ENCODE measurements at regions not wholly inside any gene's neighbourhood (a gene's known extent, or its start where the extent isn't known, plus 50 kb on each side); places are given as distances from the start of the nearest gene placed in this dataset.
"Not testable (repeated sequence)": the region's sequence is repeated elsewhere in the genome, so short reads cannot be mapped to it uniquely, and the experiment has no call there.

DNA sequence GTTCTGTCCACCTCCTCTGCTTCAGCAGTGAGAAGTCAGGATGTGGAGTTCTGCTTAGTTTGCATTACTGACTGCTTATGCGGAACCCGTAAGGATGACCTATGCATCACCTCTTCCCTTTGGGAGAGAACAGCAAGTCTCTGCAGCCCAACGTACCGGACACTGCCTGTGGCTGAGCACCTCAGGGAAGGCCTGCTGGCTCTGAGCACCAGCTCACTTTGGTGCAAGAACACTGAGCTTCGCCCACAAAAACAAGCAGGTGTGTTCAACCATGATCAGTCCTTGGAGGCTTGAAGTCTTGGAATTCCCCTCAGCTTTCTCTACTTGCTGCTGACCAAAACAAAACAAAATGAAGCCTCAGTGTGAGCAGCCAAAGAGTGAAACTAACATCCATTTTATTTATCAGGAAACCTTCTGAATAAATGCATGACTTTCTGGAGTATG lies 52.7 kb upstream of the NCK2 start:
- DNase-seq = no peak

DNA sequence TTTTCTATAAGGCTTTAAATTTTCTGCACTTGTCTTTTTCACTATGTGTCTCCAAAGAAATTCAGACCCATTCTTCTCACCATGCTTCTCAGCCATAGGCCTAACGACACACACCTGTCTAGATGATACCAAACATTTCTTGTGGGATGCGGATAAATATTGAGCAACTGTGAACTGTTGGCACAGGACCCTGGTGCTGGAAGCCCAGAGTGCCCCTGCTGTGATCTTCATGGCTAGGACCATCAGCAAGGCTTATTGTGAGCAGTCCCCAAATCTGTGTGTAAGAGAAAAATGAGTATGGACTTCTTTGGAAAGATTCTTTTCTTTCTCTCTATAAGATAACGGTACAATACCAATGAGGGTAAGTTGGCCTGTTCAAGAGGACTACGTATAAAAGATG lies 54.1 kb upstream of the NCK2 start:
- DNase-seq = no peak

DNA sequence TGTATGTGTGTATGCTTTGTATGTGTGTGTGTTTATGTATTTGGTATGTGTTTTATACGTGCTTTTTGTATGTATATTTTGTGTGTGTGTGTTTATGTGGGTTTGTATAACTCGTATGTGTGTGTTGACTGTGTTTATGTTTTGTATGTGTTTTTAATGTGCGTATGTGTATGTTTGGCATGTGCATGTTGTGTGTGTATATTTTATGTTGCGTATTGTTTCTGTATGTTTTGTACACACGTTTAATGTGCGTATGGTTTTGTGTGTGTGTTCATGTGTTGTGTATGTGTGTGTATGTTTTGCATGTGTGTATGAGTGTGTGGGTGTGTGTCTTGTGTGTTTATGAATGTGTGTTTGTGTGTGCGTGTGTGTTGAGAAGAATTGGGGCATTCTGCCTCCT lies 55.2 kb upstream of the NCK2 start:
- no peak for DNase-seq

DNA sequence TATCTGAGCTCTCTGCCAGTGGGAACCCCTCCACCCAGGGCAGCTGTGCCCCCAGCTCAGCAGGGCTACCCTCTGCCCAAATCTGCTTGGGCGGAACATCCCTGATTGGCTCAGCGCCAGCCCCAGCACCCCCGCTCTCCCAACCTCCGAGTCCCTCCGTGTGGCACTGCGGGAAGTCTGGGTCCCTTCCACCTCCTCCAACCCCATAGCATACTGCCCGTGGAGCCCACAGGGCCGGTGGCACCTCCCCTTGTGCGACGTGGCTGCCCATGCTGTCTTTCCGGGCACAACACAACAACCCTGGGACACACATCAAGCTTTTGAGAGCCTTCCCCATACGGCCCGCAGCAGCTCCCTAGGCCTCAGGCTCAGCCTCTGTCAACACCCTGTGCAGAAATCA lies 55.8 kb upstream of the NCK2 start:
- no peak for DNase-seq

DNA sequence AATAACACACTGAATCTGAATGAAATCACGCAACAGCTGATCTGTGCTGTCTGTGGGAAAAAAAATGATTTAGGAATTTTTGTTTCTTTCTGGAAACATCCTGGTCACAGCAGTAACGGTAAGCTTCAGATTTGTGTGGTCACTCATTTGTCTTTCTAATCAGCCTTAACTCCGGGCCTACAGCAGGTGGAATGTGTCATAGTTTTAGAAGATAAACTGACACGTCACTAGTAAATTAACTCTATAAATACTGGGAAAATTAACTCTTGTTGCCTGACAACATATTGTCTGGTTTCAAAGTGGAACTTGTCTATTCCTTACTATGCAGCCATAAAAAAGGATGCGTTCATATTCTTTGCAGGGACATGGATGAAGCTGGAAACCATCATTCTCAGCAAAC lies 58.1 kb upstream of the NCK2 start:
- no peak for DNase-seq

DNA sequence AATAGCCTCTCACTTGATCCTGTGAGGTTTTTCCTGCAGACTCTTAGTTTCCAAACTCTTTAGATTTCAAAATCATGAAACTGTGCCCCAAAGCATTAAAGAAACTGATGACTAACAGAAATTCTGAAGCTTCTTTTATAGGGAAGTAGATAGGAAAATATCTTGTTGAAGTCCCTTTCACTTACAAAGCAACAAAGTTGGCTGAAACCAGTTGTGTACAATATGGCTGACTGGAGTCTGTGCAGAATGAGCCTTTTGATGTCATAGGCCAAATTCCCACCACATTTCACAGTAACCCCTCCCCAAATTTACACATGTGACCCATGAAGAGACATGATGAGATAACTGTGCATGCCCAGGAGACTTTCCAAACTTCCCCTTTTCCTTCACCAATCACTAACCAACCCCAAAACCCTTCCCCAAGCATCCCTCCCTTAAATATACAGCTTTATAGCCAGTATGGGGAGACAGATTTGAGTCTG lies 61.7 kb upstream of the NCK2 start:
- no peak for DNase-seq

DNA sequence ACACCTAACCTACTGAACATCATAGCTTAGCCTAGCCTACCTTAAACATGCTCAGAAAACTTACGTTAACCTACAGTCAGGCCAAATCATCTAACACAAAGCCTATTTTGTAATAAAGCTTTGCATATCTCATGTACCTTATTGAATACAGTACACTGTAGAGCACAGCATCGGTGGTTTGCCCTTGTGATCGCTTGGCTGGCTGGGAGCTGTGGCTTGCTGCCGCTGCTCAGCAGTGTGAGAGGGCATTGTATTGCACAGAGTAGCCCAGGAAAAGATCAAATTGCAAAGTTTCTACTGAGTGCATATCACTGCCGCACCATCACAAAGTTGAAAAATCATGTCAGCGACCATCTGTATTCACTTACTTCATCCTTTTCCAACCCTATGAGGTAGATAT lies 62.3 kb upstream of the NCK2 start:
- DNase-seq = no peak

DNA sequence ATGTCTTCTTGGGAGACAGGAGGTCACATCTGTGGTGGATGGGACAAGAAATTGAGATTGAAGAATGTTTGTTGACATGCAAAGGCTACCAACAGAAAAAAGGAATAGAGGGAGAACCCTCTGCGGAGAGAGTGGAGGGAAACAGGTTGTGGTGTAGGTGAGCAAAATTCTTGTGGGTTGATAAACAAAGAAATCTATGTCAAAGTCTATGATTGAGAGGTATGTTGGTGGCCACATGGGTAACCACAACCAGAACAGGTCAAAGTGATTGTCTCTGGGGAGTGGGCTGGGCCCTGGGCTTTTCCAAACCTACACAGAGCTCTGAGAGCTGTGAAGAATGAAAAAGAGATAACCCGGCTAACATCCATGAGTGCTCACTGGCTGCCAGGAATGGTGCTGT lies 62.8 kb upstream of the NCK2 start:
- no peak for DNase-seq

DNA sequence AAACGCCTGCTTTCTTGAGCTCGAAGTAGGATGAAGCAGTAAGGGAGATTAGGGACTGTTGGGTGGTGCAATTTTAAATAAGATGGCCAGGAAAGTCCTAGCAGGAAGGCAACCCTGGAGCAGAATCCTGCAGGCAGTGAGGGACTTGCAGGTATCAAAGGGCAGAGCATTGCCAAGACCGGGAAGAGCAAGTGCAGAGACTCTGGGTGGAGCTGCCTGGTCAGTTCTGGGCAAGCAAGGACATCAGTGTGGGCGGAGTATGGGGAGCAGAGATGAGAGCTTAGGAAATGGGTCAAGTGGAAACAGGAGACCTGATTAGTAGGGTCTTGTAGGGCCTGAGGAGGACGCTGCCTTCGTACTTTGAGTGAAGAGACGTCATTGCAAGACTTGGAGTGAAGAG lies 64.4 kb upstream of the NCK2 start:
- no peak for DNase-seq

DNA sequence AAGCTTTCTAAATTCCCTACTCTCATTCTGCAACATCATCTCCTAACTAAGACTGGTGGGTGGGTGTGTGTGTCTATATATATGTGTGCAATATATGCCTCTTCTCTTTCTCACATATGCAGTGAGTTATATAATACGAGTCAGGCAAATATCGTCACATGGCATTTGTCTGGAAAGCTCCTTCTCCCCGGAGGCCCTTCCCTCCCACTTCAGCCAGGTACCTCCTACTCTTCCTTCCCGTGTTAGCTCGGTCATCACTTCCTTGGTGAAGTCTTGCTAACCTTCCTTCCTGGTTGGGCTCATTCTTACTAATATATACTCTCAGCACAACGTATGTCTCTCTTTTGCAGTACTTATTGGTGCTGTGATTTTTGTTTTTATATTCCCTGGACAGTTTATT lies 66.4 kb upstream of the NCK2 start:
- DNase-seq = no peak

DNA sequence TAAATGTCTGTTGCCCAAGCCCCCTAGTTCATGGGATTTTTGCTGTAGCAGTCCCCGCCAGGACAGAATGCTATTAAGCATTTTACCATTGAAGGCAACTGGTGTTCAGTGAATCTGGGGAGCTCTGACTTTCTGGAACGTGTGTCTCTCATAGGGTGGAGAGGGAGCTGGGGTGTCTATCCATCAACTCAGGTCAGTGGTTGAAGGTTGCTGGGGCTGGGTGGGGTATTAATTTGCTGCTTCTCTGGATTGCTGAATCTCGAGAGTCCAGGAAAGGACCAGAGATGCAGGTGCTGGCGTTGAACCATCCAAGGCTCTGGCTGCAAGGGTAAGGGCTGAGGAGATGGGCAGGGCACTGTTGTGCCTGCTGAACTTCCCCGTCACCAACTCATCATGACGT lies 66.8 kb upstream of the NCK2 start:
- DNase-seq = no peak

DNA sequence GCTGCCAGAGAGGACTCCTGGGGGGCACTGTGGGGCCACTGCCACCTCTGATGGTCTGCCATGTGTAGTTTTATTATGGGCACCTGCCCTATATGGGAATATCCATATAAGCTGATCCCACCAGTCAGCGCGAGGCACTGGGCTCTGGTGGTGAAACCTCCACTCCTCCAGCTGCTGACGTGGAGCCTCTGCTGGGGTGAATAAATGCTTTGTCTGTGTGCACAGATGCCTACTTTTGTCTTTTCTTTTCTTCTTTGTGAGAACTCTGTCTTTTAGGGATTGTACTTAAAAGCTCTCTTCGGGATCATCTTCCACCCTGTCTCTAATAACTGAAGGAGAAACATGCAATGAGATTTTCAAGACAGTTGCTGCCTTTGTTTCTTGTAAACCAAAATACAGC lies 68.9 kb upstream of the NCK2 start:
- DNase-seq = no peak

DNA sequence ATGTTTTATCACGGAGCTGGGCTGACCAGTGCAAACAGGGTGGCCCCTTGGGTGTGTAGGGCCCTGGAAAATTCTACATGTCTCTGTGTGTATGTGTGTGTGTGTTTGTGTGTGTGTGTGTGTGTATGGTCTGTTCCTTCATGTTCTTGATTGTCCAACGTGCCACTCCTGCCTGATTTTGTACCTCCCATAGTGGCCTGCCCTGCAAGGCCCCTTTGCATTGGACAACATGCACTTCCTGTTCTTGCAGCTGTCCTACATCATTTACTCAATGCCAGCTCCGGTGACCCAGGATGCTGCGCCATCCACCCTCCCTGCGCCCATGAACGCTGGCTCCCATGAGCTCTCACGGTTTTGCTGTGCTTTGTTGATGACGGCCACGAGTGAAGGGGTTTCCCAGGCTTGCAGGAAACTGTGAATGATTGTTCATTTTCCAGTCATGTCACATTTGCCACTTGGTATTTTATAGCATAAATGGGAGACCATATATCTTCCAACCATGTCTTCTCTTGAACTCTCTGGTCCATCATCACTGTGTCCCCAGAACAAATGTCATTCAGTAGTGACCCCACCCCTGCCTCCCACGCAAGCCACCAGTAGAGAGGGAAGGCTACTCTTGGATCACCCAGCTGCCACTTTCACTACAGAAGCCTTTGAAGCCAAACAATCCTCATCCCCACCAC lies 69.7 kb upstream of the NCK2 start:
- DNase-seq = peak; percentile 46

DNA sequence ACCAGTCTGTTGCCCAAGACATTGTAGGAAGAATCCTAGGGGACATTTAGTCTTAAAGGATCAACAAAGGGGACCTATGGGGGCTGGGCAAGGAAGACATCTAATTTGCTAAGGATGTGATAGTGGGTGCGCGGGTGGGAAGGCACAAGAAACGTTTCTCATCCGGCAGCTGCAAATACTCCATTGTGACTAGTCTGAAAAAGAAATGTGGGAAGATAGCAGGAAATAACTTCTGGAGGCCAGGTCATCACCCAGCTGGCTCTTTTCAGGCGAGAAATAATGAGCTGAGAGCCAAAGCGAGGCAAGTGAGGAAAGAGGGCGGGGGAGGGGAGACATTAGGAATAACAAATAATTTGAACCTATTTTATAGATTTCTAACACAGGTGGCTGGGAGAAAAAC lies 70.3 kb upstream of the NCK2 start:
- no peak for DNase-seq

DNA sequence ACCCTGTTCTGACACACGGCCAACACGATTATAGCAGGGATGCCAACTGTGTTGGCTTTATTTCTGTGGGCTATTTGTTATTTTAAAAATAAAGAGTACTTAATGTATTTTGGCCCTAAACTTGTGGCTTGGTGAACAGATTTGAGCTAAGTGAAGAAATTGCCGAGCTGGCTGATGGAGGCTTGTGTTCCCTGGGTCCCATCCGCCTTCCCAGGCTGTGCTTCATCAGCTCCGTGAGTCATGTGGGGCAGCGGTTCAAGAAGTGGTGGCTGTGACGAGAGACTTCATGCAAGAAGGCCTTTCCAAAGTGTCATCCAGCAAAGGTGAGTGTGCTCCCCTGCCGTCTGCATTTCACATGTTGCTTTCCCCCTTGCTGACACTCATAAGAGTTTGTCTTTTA lies 73.6 kb upstream of the NCK2 start:
- DNase-seq = no peak

DNA sequence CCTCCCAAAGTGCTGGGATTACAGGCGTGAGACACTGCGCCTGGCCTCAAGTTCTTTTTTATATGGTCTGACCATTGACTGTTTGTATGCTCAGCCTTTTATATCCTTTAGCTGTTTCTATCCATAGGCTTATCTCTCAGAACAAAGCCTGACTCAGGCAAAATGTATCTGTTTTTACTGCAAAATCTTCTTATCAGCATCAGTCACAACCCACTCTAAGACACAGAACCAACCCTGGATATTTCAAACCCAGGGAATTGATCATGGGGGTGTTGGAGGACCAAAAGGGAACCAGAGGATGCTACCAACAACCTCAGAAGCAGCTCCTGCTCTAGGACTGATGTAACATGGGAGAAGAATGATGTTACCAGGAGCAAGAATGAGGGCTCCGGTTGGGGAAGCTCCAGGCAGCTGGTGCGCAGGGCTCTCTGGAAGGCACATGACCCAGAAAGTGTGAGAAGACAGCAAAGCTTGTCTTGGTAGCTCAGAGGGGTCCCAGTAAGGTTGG lies 75.3 kb upstream of the NCK2 start:
- no peak for DNase-seq

DNA sequence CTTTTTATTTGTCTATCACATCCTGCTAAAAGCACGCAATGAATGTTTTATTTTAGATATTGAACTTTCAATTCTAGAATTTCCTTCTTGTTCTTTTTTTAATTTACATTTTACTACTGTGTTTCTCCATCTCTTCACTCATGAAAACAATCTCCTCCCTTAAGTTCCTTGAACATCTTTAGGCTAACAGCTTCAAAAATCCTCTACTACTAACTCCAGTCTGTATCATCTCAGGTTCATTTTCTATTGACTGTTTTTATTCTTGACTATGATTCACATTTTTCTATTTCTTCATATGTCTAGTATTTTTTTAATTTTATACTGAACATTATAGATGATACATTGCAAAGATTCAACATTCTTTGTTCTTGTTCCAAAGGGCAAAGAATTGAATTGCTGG lies 79.2 kb upstream of the NCK2 start:
- DNase-seq = no peak

DNA sequence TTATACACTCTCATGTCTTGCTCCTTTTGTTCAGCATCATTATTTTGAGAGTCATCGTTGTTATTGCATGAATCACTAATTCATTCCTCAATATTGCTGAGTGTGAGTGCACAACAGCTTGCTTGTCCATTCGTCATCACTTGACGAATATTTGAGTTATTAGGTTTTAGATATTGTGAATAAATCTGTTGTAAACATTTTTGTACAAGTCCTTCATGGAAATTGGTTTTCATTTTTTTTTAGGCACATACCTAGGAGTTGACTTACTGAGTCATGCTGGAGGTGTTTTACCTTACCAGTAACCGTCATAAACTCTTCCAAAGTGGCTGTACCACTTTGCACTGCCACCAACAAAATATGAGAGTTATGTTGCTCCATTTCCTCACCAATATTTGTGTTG lies 84.2 kb upstream of the NCK2 start:
- DNase-seq = no peak

DNA sequence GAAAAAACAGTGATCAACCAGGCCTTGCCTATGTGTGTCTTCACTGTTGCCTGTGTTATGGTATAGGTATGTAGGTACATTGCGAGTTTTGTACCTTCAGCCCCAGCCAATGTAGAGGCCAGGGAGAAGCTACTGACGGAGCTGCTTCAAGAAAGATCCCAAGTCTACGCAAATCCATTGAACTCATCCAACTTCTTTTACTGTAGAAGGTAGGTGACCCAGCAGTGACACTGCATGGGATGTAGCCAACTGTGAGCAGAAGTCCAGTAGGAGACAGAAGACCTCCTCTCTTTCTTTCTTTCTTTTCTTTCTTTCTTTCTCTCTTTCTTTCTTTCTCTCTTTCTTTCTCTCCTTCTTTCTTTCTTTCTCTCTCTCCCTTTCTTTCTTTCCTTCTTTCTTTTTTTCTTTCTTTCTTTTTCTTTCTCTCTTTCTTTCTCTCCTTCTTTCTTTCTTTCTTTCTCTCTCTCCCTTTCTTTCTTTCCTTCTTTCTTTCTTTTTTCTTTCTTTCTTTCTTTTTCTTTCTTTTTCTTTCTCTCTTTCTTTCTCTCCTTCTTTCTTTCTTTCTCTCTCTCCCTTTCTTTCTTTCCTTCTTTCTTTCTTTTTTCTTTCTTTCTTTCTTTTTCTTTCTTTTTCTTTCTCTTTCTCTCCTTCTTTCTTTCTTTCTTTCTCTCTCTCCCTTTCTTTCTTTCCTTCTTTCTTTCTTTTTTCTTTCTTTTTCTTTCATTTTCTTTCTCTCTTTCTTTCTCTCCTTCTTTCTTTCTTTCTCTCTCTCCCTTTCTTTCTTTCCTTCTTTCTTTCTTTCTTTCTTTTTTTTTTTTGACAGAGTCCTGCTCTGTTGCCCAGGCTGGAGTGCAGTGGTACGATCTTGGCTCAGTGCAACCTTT lies 88.7 kb upstream of the NCK2 start:
- not testable (repeated sequence) for DNase-seq

DNA sequence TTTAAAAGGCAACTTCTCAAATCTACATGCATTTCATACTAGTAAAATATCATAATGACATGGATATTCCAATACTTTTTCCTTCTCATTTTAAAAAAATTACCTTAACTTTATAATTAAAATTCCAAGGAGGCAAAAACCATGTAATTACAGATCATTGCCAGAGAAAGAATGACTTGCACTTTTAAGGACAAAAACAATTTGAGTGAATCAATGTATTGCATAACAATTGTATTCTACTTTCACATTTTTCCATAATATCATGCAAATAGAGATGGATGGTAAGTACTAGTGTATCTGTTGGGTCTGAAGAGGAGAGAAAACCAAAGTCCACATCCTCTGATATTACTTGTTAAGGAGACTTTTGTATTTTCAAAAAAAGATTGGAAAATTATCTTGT lies 89.5 kb upstream of the NCK2 start:
- DNase-seq = no peak

DNA sequence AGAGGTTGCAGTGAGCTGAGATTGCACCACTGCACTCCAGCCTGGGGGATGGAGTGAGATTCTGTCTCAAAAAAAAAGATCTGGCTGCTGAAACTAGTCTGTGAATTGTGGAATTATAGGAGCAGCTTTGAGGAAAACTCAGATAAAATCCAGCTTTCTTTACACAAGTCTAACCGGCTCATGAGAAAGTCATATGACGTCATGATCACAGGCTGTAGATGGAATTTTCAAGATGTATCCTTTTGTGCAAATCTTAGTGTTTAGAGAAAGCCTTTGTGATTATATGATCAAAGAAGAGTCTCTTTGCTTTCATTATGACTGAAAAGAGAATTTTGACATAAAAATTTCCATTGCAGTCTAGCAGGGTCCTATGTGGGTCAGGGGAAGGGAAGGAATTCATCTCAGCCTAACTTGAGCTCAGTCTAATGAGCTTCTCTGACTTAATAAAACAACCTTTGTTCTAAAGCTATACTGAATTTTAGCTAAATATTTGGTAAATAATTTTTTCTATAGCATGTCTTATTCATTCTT lies 90.2 kb upstream of the NCK2 start:
- no peak for DNase-seq

DNA sequence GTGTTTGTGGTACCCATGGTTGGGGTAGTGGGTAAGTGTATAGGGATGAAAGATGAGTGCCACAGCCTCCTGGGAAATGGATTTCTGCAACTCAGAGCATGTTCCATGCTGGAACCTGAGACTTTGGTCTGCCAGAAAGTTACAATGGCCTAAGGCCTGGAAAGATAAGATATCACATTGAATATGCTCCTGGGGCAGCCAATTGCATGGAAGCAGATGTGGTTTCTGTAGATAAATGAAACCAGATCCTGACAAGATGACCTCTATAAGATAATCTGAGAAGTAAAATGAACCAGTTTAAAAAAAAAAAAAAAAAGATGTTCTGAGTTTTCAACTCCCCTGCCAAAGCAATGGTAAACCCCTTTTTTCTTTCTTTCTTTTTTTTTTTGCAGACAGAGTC lies 91.4 kb upstream of the NCK2 start:
- no peak for DNase-seq

DNA sequence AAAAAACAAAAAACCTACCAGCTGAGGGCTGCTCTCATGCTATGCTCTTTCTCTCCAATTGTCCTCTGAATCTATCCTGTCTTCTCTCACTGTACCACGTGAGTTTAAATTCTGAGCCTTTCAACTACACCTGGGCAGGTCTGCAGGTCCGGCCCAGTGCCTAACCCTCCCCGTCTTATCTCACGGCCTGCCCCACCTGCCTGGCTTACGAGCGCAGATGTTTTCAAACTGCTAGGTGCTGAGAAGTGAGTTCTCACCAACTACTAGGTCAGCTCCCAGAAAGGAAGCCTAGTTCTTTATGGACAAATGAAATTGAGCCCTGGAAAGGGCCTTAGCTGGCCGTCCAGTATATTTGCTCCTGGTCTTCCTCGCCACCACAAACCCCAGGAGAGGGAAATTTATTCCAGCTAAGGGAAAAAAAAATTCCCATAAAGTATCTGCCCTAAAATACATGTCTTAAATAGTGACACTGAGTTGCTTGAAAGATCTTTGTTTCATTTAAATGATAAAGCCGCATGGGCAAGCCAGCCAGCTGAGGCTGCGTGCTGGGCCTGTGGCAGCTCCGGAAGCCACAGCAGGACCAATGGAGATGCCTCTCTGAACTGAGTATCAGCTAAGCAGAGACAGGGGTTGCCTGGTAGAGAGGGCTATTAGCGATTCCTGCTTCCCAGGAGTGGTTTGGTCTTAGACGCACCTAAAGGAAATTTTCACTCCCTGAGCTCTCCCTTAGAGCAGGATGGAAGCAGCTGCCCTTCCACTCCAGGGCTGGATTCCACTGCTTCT lies 92.5 kb upstream of the NCK2 start:
- no peak for DNase-seq

All from activated CD4-positive, alpha-beta T cell treated with anti-CD3 and anti-CD28 coated beads, Interleukin-2, amount 50 U/mL, for 16 hours (primary cell).